ENCODE measurements at regions not wholly inside any gene's neighbourhood (a gene's known extent, or its start where the extent isn't known, plus 50 kb on each side); places are given as distances from the start of the nearest gene placed in this dataset.

- H3K27me3 Mint-ChIP-seq: peaks cover 5% of the 10 kb centered on the region
- ATAC-seq (ENCODE audit: low read depth): no peak
- DNase-seq (ENCODE audit: low spot score in 2 of 2): no peak
- no peak overlapping the region for H3K27ac Mint-ChIP-seq
- peaks cover 17% of the 10 kb centered on the region for H3K4me1 Mint-ChIP-seq
- peaks cover 5% of the 10 kb centered on the region for H3K9me3 Mint-ChIP-seq
- no peak overlapping the region for H3K4me3 Mint-ChIP-seq
- peaks cover 8% of the 10 kb centered on the region for H3K36me3 Mint-ChIP-seq
Measured at GRCh38 chr16:89027281-89027680, 50.3 kb upstream of the CBFA2T3 start.

GRCh38 chr16:89031715-89032659 is 55.0 kb upstream of the CBFA2T3 start:
- Mint-ChIP-seq H3K27ac (peak overlapping the region; percentile 87), H3K4me1 (peaks cover 26% of the 10 kb centered on the region), H3K36me3 (peaks cover 4% of the 10 kb centered on the region), H3K4me3 (peak overlapping the region; percentile 75), H3K9me3 (peaks cover 5% of the 10 kb centered on the region), H3K27me3 (no peaks in the 10 kb centered on the region)
- peak; percentile 99 for ATAC-seq (ENCODE audit: low read depth)
- peak; percentile 56 to 83 for DNase-seq (ENCODE audit: low spot score in 2 of 2)

DNA sequence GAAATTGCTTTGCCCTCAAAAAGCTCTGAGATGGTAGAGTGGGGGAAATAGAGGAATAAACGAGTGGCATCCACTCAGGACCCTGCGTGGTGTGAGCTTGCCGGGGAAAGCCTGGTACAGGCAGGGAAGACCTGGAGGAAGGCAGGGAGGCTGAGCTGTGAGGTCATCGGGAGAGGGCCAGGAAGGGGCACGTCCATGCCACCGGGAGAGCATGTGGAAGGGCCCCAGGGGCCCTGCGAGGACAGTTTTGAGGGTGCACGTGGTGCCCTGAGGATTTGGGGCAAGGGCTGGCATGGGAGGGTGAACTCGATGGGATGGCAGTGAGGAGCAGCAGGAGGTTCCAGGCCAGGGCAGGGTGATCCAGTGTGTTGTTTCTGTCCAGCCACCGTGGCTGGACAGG is 56.3 kb upstream of the CBFA2T3 start:
- peaks cover 4% of the 10 kb centered on the region for H3K27me3 Mint-ChIP-seq
- H3K4me3 Mint-ChIP-seq: no peak overlapping the region
- peaks cover 35% of the 10 kb centered on the region for H3K4me1 Mint-ChIP-seq
- H3K27ac Mint-ChIP-seq: peak overlapping the region; percentile 87
- DNase-seq (ENCODE audit: low spot score in 2 of 2) (no peak), ATAC-seq (ENCODE audit: low read depth) (no peak)
- peaks cover 2% of the 10 kb centered on the region for H3K36me3 Mint-ChIP-seq
- peaks cover 2% of the 10 kb centered on the region for H3K9me3 Mint-ChIP-seq

DNA sequence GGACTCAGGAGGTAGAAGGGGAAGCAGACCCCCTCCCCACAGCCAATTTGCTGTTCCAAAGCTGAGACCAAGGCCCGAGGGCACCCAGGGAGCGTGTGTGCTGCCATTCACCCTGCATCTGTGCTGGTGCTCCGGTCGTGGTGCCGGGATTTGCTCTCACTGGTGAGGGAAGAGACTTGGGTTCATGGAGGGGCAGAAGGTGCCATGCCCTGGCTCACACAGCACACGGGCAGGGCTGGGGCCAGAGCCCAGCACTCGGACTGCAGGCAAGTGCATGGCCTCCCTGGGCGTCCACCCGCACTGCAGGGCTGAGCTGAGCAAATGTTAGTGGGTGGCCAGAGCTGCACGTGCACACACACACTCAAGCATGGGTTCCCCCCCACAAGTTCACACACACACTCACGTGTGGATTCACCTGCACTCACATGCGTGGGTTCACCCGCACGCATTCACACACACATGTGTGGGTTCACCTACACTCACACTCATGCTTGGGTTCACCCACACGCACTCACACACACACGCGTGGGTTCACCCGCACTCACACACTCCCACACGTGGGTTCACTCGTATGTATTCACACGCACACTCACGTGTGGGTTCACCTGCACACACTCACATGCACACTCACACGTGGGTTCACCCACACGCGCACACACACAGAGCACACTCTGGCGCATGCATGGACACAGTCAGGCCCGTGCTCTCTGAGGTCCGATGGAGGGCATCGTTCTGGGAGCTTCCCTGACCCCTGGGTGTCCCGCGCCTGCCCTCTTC is 57.0 kb upstream of the CBFA2T3 start:
- H3K27me3 Mint-ChIP-seq: peaks cover 4% of the 10 kb centered on the region
- H3K9me3 Mint-ChIP-seq: peaks cover 2% of the 10 kb centered on the region
- peaks cover 2% of the 10 kb centered on the region for H3K36me3 Mint-ChIP-seq
- H3K4me3 Mint-ChIP-seq: no peak overlapping the region
- DNase-seq (ENCODE audit: low spot score in 2 of 2) (no peak), ATAC-seq (ENCODE audit: low read depth) (no peak)
- H3K4me1 Mint-ChIP-seq: peaks cover 40% of the 10 kb centered on the region
- peak overlapping the region; percentile 87 for H3K27ac Mint-ChIP-seq

DNA sequence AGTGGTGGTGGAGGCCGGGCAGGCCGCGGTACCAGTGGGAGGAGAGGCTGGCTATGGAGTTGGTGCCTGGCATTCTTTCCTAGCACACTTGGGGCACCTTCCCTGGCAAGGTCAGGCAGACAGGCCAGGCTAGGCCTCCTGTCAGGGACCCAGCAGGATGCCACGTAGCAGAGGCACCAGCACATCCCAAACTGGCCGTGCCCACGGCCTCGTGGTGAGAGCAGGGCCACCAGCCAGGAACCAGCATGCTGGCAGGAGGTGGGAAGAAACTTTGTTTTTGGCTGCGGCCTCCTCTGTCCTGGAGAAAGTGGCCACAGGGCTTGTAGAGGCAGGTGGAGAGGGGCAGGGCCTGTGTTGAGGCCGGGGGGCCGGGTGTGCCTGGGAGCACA is 57.6 kb upstream of the CBFA2T3 start:
- H3K9me3 Mint-ChIP-seq: peaks cover 2% of the 10 kb centered on the region
- DNase-seq (ENCODE audit: low spot score in 2 of 2) (no peak), ATAC-seq (ENCODE audit: low read depth) (no peak)
- peaks cover 40% of the 10 kb centered on the region for H3K4me1 Mint-ChIP-seq
- peak overlapping the region; percentile 85 for H3K27ac Mint-ChIP-seq
- H3K4me3 Mint-ChIP-seq: no peak overlapping the region
- H3K36me3 Mint-ChIP-seq: peaks cover 2% of the 10 kb centered on the region
- peaks cover 4% of the 10 kb centered on the region for H3K27me3 Mint-ChIP-seq

DNA sequence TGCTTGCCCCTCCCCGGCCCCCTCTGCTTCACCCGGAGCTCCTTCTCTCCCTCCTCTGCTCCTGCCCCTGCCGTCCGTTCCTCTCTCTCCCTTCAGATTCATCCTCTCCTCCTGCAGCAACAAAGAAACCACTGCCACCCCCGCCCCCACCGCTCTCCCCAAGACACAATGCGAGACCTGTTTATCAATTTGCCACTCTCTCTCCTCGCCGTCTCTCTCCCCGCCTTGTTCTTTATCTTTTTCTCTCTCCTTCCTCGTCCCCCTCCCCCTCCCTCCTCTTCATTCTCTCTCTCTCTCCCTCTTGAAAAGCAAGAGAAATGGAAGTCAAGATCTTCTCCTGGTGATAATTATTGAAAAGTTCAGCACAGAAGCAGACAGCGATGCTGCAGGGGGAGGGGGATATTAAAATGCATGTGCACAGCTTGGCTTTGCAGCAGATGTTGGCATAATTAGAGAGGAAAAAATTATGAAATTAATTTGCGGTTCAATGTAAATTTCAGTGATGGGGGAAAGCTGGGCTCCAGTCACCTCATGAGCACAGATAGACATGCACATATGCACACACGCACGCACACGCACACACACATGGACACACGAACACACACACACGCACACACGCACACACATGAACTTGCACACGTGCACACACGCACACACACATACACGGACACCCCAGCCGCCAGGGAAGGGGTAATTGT is 58.1 kb upstream of the CBFA2T3 start:
- Mint-ChIP-seq H3K36me3 (peaks cover 2% of the 10 kb centered on the region), H3K4me3 (no peak overlapping the region), H3K27me3 (peaks cover 4% of the 10 kb centered on the region), H3K9me3 (peaks cover 2% of the 10 kb centered on the region), H3K4me1 (peaks cover 40% of the 10 kb centered on the region), H3K27ac (no peak overlapping the region)
- no peak for ATAC-seq (ENCODE audit: low read depth)
- no peak for DNase-seq (ENCODE audit: low spot score in 2 of 2)

- Mint-ChIP-seq H3K4me3 (no peak overlapping the region), H3K4me1 (peaks cover 44% of the 10 kb centered on the region), H3K27me3 (peaks cover 4% of the 10 kb centered on the region), H3K27ac (no peak overlapping the region), H3K36me3 (peaks cover 2% of the 10 kb centered on the region), H3K9me3 (peaks cover 2% of the 10 kb centered on the region)
- ATAC-seq (ENCODE audit: low read depth) (no peak), DNase-seq (ENCODE audit: low spot score in 2 of 2) (no peak)
Measured at GRCh38 chr16:89035669-89036570, 57.7 kb upstream of the ACSF3 start.

DNA sequence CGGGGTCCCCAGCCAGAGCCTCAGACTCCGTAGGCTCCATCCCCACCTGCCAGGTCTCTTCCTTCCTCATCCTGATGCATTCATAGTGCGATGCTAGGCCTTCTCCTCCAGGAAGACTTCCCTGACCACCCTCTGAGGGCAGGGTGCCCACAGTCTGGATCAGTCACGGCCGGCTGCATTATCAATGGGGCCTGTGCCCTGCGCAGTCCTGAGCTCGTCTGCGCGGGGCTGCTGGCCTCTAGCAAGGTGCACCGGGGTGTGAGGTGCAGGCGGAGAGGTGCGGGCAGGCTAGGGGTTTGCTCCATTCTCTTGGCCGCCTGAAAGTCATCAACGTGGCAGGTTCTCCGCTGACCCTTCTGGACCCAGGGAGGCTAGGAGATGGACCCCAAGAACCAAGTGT is 56.9 kb upstream of the ACSF3 start:
- DNase-seq (ENCODE audit: low spot score in 2 of 2) (no peak), ATAC-seq (ENCODE audit: low read depth) (no peak)
- Mint-ChIP-seq H3K27ac (no peak overlapping the region), H3K27me3 (peaks cover 4% of the 10 kb centered on the region), H3K4me3 (no peak overlapping the region), H3K4me1 (peaks cover 40% of the 10 kb centered on the region), H3K36me3 (no peaks in the 10 kb centered on the region), H3K9me3 (no peaks in the 10 kb centered on the region)

DNA sequence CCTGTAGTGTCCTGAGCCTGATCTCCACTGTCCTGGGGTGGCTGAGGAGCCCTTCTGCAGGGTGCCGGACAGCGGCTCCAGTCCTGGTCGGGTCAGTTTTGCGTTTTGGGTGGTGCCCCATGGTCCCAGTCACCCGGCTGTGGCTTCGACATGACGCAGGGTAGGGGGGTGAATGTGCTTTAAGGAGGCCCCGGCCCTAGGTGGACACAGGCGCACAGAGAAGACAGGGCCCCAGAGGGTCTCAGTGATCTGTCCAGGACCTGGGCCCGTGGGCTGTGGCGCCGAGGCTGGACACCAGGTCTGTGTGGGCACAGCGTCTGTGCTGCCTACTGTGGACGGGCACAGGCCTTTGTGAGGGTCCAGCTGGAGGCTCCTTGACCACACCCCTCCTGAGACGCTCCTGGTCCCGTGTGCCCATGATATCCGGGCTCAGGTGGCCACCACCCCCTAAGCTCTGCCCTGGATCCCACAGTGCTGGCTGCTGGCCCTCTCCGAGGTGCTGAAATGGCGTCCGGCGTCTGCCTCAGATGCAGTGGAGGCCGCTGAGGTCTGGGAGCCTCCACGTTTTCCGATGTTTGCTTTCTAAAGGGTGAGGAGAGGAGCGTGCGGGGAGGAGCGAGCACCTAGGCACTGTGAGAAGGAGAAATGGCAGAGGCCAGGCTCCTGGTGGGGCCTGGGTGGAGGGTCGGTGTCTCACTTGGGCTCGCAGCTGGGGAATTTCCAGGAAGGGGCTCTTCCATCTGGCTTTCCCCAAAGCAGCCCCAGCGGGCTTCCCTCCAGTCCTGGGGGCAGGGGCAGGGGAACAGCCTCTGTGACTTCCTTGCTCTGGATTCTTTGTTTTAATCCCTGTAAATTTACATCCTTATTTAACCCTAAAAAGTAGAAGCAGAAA is 56.1 kb upstream of the ACSF3 start:
- peak in 1 of 2 donors; percentile 44 for DNase-seq (ENCODE audit: low spot score in 2 of 2)
- no peaks in the 10 kb centered on the region for H3K36me3 Mint-ChIP-seq
- H3K27ac Mint-ChIP-seq: no peak overlapping the region
- H3K4me1 Mint-ChIP-seq: peaks cover 33% of the 10 kb centered on the region
- peaks cover 4% of the 10 kb centered on the region for H3K27me3 Mint-ChIP-seq
- no peaks in the 10 kb centered on the region for H3K9me3 Mint-ChIP-seq
- peak; percentile 41 for ATAC-seq (ENCODE audit: low read depth)
- peak overlapping the region; percentile 48 for H3K4me3 Mint-ChIP-seq

- Mint-ChIP-seq H3K36me3 (no peaks in the 10 kb centered on the region), H3K4me3 (peak overlapping the region; percentile 44), H3K9me3 (no peaks in the 10 kb centered on the region), H3K27ac (no peak overlapping the region), H3K27me3 (peaks cover 4% of the 10 kb centered on the region), H3K4me1 (peaks cover 30% of the 10 kb centered on the region)
- no peak for ATAC-seq (ENCODE audit: low read depth)
- DNase-seq (ENCODE audit: low spot score in 2 of 2): no peak
Measured at GRCh38 chr16:89038221-89038721, 55.4 kb upstream of the ACSF3 start.

- no peaks in the 10 kb centered on the region for H3K9me3 Mint-ChIP-seq
- no peak overlapping the region for H3K27ac Mint-ChIP-seq
- peak overlapping the region; percentile 17 for H3K4me3 Mint-ChIP-seq
- ATAC-seq (ENCODE audit: low read depth): no peak
- no peak for DNase-seq (ENCODE audit: low spot score in 2 of 2)
- peaks cover 25% of the 10 kb centered on the region for H3K4me1 Mint-ChIP-seq
- no peaks in the 10 kb centered on the region for H3K36me3 Mint-ChIP-seq
- peaks cover 4% of the 10 kb centered on the region for H3K27me3 Mint-ChIP-seq
Measured at GRCh38 chr16:89038811-89039735, 54.6 kb upstream of the ACSF3 start.
